Smooth muscle cell (in vitro differentiated cells): ENCODE measurements at regions not wholly inside any gene's neighbourhood (a gene's known extent, or its start where the extent isn't known, plus 50 kb on each side); places are given as distances from the start of the nearest gene placed in this dataset.
"Not testable (repeated sequence)": the region's sequence is repeated elsewhere in the genome, so short reads cannot be mapped to it uniquely, and the experiment has no call there.

ENCODE experiments used
- DNase-seq: peaks from one replicate; lab custom pipeline; 2025; ENCODE audit not compliant: unreplicated experiment; lab: John Stamatoyannopoulos, UW
- H2AFZ ChIP-seq: fragments of 200-600 bp; sonication (generic); 2 replicates; pipeline ENCODE4 v1.6.0; 2016; ENCODE audit warnings: antibody characterized with exemption, low read depth, mild to moderate bottlenecking
- H3F3A ChIP-seq: fragments of 200-600 bp; sonication (generic); 2 replicates; pipeline ENCODE4 v1.6.0; 2017; ENCODE audit warnings: antibody characterized with exemption, low read depth
- H3K27ac ChIP-seq: fragments of 200-600 bp; sonication (generic); 2 replicates; pipeline ENCODE4 v1.5.1; 2016; ENCODE audit warnings: low read depth, mild to moderate bottlenecking
- H3K27me3 ChIP-seq: fragments of 200-600 bp; sonication (generic); 2 replicates; pipeline ENCODE4 v1.6.1; 2016; ENCODE audit warnings: low read depth, mild to moderate bottlenecking
- H3K36me3 ChIP-seq: fragments of 200-600 bp; sonication (generic); 2 replicates; pipeline ENCODE4 v1.5.1; 2016; ENCODE audit warnings: low read depth
- H3K4me1 ChIP-seq: fragments of 200-600 bp; sonication (generic); 2 replicates; pipeline ENCODE4 v1.5.1; 2016; ENCODE audit warnings: low read depth
- H3K4me2 ChIP-seq: fragments of 200-600 bp; sonication (generic); 2 replicates; pipeline ENCODE4 v1.6.0; 2016; ENCODE audit warnings: mild to moderate bottlenecking
- H3K4me3 ChIP-seq: fragments of 200-600 bp; sonication (generic); 2 replicates; pipeline ENCODE4 v1.5.1; 2016; ENCODE audit warnings: mild to moderate bottlenecking
- H3K79me2 ChIP-seq: fragments of 200-600 bp; sonication (generic); 2 replicates; pipeline ENCODE4 v1.6.0; 2016; ENCODE audit warnings: low read depth, mild to moderate bottlenecking
- H3K9ac ChIP-seq: fragments of 200-600 bp; sonication (generic); 2 replicates; pipeline ENCODE4 v1.6.0; 2016; ENCODE audit warnings: low read depth
- H3K9me3 ChIP-seq: fragments of 200-600 bp; sonication (generic); replicated peaks from 2 replicates; pipeline ENCODE4 v1.5.1; 2016; ENCODE audit warnings: low read depth
- H4K20me1 ChIP-seq: fragments of 200-600 bp; sonication (generic); 2 replicates; pipeline ENCODE4 v1.6.0; 2016; ENCODE audit warnings: low read depth
- CTCF ChIP-seq: fragments of 200-600 bp; sonication (generic); IDR thresholded peaks from 2 replicates; pipeline ENCODE4 v1.5.1; 2017; ENCODE audit warnings: borderline replicate concordance, mild to moderate bottlenecking, antibody characterized with exemption; ENCODE audit not compliant: insufficient read depth, poor library complexity, severe bottlenecking
- WGBS: methylation state at CpG from one replicate; pipeline ENCODE4 v1.1.7; 2016; ENCODE audit warnings: low lambda C conversion rate; 5-methylcytosine and 5-hydroxymethylcytosine counted together

DNA sequence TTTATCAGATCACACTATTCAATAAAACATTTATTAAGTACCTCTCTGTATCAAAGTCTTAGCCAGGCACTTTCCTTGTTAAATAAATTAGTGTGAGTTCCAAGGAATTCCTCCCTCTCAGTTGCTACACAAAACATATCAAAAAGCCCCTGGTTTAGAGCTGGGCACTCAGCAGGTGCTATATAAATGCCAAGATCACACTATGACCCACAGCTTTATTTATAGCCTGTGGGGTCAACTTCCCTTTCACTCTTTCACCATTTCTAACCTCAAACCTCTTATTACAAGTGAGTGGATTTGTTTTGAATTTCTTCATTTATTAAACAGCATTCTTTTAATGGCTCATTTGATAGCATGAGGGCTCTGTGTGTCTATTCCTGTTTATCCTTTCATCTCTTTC is 112.6 kb upstream of the MPHOSPH6 start:
- no peak for TF ChIP-seq CTCF
- Histone ChIP-seq H3K4me2 (no peak overlapping the region), H3K9ac (no peak overlapping the region), H2AFZ (no peak overlapping the region), H3K9me3 (no peaks in the 10 kb centered on the region), H3K27ac (no peak overlapping the region), H4K20me1 (no peaks in the 10 kb centered on the region), H3K4me1 (no peaks in the 10 kb centered on the region), H3F3A (no peaks in the 10 kb centered on the region), H3K27me3 (peaks cover 44% of the 10 kb centered on the region), H3K36me3 (no peaks in the 10 kb centered on the region), H3K79me2 (no peaks in the 10 kb centered on the region), H3K4me3 (no peak overlapping the region)
- DNase-seq, result no peak

DNA sequence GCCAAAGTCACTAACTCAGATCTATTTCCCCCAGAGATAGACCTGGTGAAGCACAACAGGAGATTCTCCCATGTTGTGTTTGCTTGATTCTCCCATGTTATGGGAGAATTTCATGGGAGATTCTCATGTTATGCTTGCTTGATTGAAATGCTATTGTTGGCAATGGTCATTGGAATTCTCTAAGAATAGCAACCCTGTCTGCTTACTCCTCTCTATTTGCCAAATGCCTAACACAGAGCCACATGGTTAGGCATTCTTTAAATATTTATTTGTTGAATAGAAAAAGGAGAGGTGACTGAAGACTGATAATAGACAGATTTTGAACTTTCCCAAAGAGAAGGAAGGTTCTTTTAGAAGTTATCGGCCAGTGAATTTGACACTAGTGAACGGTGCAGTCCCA is 111.5 kb upstream of the MPHOSPH6 start:
- H3K4me1 ChIP-seq, result no peaks in the 10 kb centered on the region
- H3K79me2 ChIP-seq, result no peaks in the 10 kb centered on the region
- DNase-seq, result no peak
- H3K27me3 ChIP-seq, result peaks cover 34% of the 10 kb centered on the region
- no peaks in the 10 kb centered on the region for H4K20me1 ChIP-seq
- WGBS, result 98% methylated on average over 2 of the region's 2 CpGs
- no peak overlapping the region for H3K4me2 ChIP-seq
- no peaks in the 10 kb centered on the region for H3K9me3 ChIP-seq
- no peak overlapping the region for H3K9ac ChIP-seq
- H3K27ac ChIP-seq, result no peak overlapping the region
- no peaks in the 10 kb centered on the region for H3F3A ChIP-seq
- no peaks in the 10 kb centered on the region for H3K36me3 ChIP-seq
- TF ChIP-seq CTCF, result no peak
- H3K4me3 ChIP-seq, result no peak overlapping the region
- no peak overlapping the region for H2AFZ ChIP-seq

DNA sequence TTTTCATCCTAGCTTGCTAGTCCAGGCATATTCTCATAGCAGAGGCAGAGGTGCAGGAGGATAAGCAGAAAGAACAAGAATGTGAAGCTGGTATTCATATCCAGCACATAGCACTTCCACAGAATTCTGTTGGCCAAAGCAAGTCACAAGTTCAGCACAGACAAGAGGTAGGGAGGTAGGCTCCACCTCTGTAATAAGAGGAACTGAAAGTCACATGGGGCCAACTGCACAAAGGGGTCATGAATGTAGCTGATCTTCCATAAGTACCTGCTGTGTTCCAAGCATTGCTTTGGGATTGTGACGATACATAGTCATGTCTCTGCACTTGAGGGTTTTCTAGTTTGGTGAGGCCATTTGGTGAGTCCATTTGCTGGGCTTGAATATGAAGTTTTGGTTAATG is 110.8 kb upstream of the MPHOSPH6 start:
- H3K4me1 ChIP-seq, result no peaks in the 10 kb centered on the region
- no peak overlapping the region for H3K4me2 ChIP-seq

GRCh38 chr16:82275349-82275748 is 105.3 kb upstream of the MPHOSPH6 start:
- not testable (repeated sequence) for H4K20me1 ChIP-seq, H3F3A ChIP-seq, H2AFZ ChIP-seq, H3K79me2 ChIP-seq, H3K4me1 ChIP-seq, H3K4me3 ChIP-seq, H3K9ac ChIP-seq, H3K27ac ChIP-seq, DNase-seq, H3K4me2 ChIP-seq, H3K27me3 ChIP-seq, H3K9me3 ChIP-seq, H3K36me3 ChIP-seq
- 94% methylated on average over 3 of the region's 3 CpGs for WGBS

More for the DNA sequence above, 110.8 kb upstream of the MPHOSPH6 start:
- WGBS, result 88% methylated on average over 1 of the region's 1 CpG
- Histone ChIP-seq H3F3A (no peaks in the 10 kb centered on the region), H3K4me3 (no peak overlapping the region), H3K9ac (no peak overlapping the region), H3K27ac (no peak overlapping the region), H3K36me3 (no peaks in the 10 kb centered on the region), H3K79me2 (no peaks in the 10 kb centered on the region), H4K20me1 (no peaks in the 10 kb centered on the region), H3K9me3 (no peaks in the 10 kb centered on the region), H2AFZ (no peak overlapping the region), H3K27me3 (peaks cover 28% of the 10 kb centered on the region)
- no peak for DNase-seq
- no peak for TF ChIP-seq CTCF
